ENCODE measurements at regions not wholly inside any gene's neighbourhood (a gene's known extent, or its start where the extent isn't known, plus 50 kb on each side); places are given as distances from the start of the nearest gene placed in this dataset.

GRCh38 chr11:80083531-80083951 is 642.7 kb upstream of the TENM4 start:
- TF ChIP-seq PATZ1 (CRISPR knock-in tag; IDR thresholded peaks at IDR 0.05; ENCODE audit: borderline replicate concordance) (no peak), ESRRG (CRISPR knock-in tag; IDR thresholded peaks at IDR 0.05) (no peak), ARNTL (CRISPR knock-in tag; IDR thresholded peaks at IDR 0.05; ENCODE audit: borderline replicate concordance, low read depth) (no peak), ZFP3 (CRISPR knock-in tag; IDR thresholded peaks at IDR 0.05) (no peak), ZNF70 (CRISPR knock-in tag; IDR thresholded peaks at IDR 0.05) (no peak), CSRNP3 (CRISPR knock-in tag; IDR thresholded peaks at IDR 0.05) (no peak), BACH2 (CRISPR knock-in tag; IDR thresholded peaks at IDR 0.05; ENCODE audit: borderline replicate concordance) (no peak), CREB5 (CRISPR knock-in tag; IDR thresholded peaks at IDR 0.05; ENCODE audit: low read depth) (no peak), ZFP30 (CRISPR knock-in tag; IDR thresholded peaks at IDR 0.05) (no peak)

All from SK-N-SH treated with all-trans-retinoic acid at 6 μM for 48 hours (cell line).